Transverse colon (tissue), 4 donors: ENCODE measurements at regions not wholly inside any gene's neighbourhood (a gene's known extent, or its start where the extent isn't known, plus 50 kb on each side); places are given as distances from the start of the nearest gene placed in this dataset.

ENCODE experiments used
- CTCF ChIP-seq, 5 experiments: fragments of 200-600 bp in 3 of 5; fragments of 450-650 bp in 2 of 5; sonication (generic) in 3 of 5; IDR thresholded peaks; 1 replicate in 2 of 5; 2 replicates in 3 of 5; pipeline ENCODE4 v1.5.1; 2016 to 2017; ENCODE audit warnings: antibody characterized with exemption in 5 of 5, inconsistent platforms in 3 of 5, mild to moderate bottlenecking in 2 of 5, moderate library complexity in 1 of 5
- EP300 ChIP-seq: sonication (generic); formaldehyde crosslinking; IDR thresholded peaks from one replicate; pipeline ENCODE4 v1.6.1; 2017; ENCODE audit warnings: antibody characterized with exemption, low read depth
- POLR2A ChIP-seq: fragments of 450-650 bp; IDR thresholded peaks from one replicate; pipeline ENCODE4 v1.6.1; 2016; ENCODE audit warnings: antibody characterized with exemption, mild to moderate bottlenecking, moderate library complexity
- POLR2AphosphoS5 ChIP-seq, 3 donors: sonication (generic); formaldehyde crosslinking; IDR thresholded peaks; one replicate each; pipeline ENCODE4 v1.6.1; 2016; ENCODE audit warnings: antibody characterized with exemption in 3 of 3

DNA sequence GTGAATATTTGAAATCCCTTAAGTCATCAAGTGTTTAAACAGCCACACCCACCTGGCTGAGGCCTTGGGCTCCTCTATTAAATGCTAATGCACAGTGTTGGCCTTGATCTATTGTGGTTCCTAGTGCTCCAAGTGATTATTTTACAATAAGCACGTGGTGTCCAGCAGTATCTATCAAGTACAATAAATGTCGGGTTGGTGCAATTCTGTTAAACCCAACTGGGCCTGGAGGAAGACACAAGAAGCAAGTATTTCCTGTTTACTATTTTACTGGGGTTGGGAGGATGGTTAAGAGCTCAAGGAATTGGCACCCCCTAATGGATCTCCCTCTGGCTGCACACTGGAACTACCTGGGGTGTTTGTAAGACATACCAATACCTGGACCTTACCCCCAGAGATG is 72.1 kb upstream of the HNF1B start:
- no peak for TF ChIP-seq POLR2A
- no peak for TF ChIP-seq CTCF (IDR thresholded peaks at IDR 0.05)
- TF ChIP-seq POLR2AphosphoS5 (IDR thresholded peaks at IDR 0.05), result no peak
- TF ChIP-seq EP300, result no peak
